OCI-LY7 (cell line): ENCODE measurements at regions not wholly inside any gene's neighbourhood (a gene's known extent, or its start where the extent isn't known, plus 50 kb on each side); places are given as distances from the start of the nearest gene placed in this dataset.

Source experiments
- BruUV-seq: library from RNA; stranded (reverse); fragments of 400-500 nt; replicated peaks from 2 replicates; lab custom pipeline; 2021; lab: Mats Ljungman, UMichigan
- CTCF ChIA-PET: fragments of 300-600 bp; sonication (Branson Sonifier 250); formaldehyde crosslinking; loops from one replicate; lab custom pipeline; 2022; ENCODE audit warnings: antibody characterized with exemption; ENCODE audit not compliant: unreplicated experiment; lab: Charles Lee
- POLR2A ChIA-PET: fragments of 300-600 bp; sonication (Branson Sonifier 250); formaldehyde crosslinking; loops from one replicate; lab custom pipeline; 2022; ENCODE audit warnings: antibody characterized with exemption; lab: Charles Lee
- DNase-seq: peaks from one replicate; pipeline ENCODE4 v3.0.0-alpha.2; 2015; ENCODE audit warnings: low spot score
- H2AFZ ChIP-seq: fragments of 200-600 bp; sonication (generic), shearing (Covaris generic); 2 replicates; pipeline ENCODE4 v1.6.1; 2014; ENCODE audit warnings: mild to moderate bottlenecking, antibody characterized with exemption, low read length, moderate library complexity
- H3K27ac ChIP-seq: fragments of 200-600 bp; sonication (generic); 2 replicates; pipeline ENCODE4 v1.5.1; 2014; ENCODE audit warnings: mixed run types, low read depth, mild to moderate bottlenecking, moderate library complexity, low read length, inconsistent platforms; ENCODE audit not compliant: poor library complexity, severe bottlenecking
- H3K36me3 ChIP-seq: fragments of 200-600 bp; sonication (generic); 2 replicates; pipeline ENCODE4 v1.6.1; 2014; ENCODE audit warnings: mild to moderate bottlenecking, antibody characterized with exemption, low read length, moderate library complexity, mixed read lengths; ENCODE audit not compliant: insufficient read depth
- H3K4me1 ChIP-seq: fragments of 200-600 bp; sonication (generic); 2 replicates; pipeline ENCODE4 v1.5.1; 2014; ENCODE audit warnings: mild to moderate bottlenecking, low read length; ENCODE audit not compliant: insufficient read depth, poor library complexity, severe bottlenecking
- H3K4me2 ChIP-seq: fragments of 200-600 bp; sonication (generic); 2 replicates; pipeline ENCODE4 v1.6.1; 2014; ENCODE audit warnings: mild to moderate bottlenecking, low read length
- H3K4me3 ChIP-seq: fragments of 200-600 bp; sonication (generic); 2 replicates; pipeline ENCODE4 v1.5.1; 2014; ENCODE audit warnings: mild to moderate bottlenecking, low read depth, low read length; ENCODE audit not compliant: poor library complexity, severe bottlenecking
- H3K79me2 ChIP-seq: fragments of 200-600 bp; sonication (generic); 2 replicates; pipeline ENCODE4 v1.6.1; 2016; ENCODE audit warnings: low read depth, mild to moderate bottlenecking, low read length, moderate library complexity, mixed read lengths; ENCODE audit not compliant: insufficient read depth
- H3K9me2 ChIP-seq: fragments of 200-600 bp; sonication (generic); 2 replicates; pipeline ENCODE4 v1.6.1; 2016; ENCODE audit warnings: mild to moderate bottlenecking, low read length, mixed read lengths; ENCODE audit not compliant: insufficient read depth
- H3K9me3 ChIP-seq: fragments of 200-600 bp; sonication (generic); 2 replicates; pipeline ENCODE4 v1.6.1; 2014; ENCODE audit warnings: mild to moderate bottlenecking, mixed run types, low read length, mixed read lengths
- H4K20me1 ChIP-seq: fragments of 200-600 bp; sonication (generic); 2 replicates; pipeline ENCODE4 v1.6.1; 2014; ENCODE audit warnings: mild to moderate bottlenecking, antibody characterized with exemption, low read length, moderate library complexity, mixed read lengths; ENCODE audit not compliant: insufficient read depth
- CTCF ChIP-seq: fragments of 200-600 bp; sonication (generic); conservative IDR thresholded peaks from 2 replicates; pipeline ENCODE4 v1.5.1; 2014; ENCODE audit warnings: mild to moderate bottlenecking, antibody characterized with exemption, low read length, moderate library complexity, mixed read lengths
- EZH2phosphoT487 ChIP-seq: fragments of 200-600 bp; sonication (generic); IDR thresholded peaks from 2 replicates; pipeline ENCODE4 v1.6.1; 2018; ENCODE audit warnings: low read depth, borderline replicate concordance, mild to moderate bottlenecking, mixed run types, antibody characterized with exemption, low read length, moderate library complexity, mixed read lengths
- intact Hi-C: fragments of 100-400 bp; cut with micrococcal nuclease; formaldehyde crosslinking; loops from one replicate; pipeline ENCODE4 v1.10.0; 2022; ENCODE audit not compliant: unreplicated experiment

GRCh38 chr12:58583940-58584339, 336.4 kb downstream of the LRIG3 start:
- no peaks in the 10 kb centered on the region for H3K79me2 ChIP-seq
- ChIA-PET POLR2A (no interaction called here), CTCF (no interaction called here)
- H3K9me2 ChIP-seq, result no peaks in the 10 kb centered on the region
- BruUV-seq, result no TSS peak
- H3K9me3 ChIP-seq, result no peaks in the 10 kb centered on the region
- H3K4me1 ChIP-seq, result no peaks in the 10 kb centered on the region
- TF ChIP-seq EZH2phosphoT487, result no peak
- TF ChIP-seq CTCF, result no peak
- intact Hi-C loops, result no loop called here
- H3K27ac ChIP-seq, result no peak overlapping the region
- H3K4me2 ChIP-seq, result no peak overlapping the region
- no peaks in the 10 kb centered on the region for H3K36me3 ChIP-seq
- H4K20me1 ChIP-seq, result no peaks in the 10 kb centered on the region
- DNase-seq, result no peak
- H3K4me3 ChIP-seq, result no peak overlapping the region
- no peak overlapping the region for H2AFZ ChIP-seq

- Histone ChIP-seq H3K4me3 (no peak overlapping the region), H3K4me1 (no peaks in the 10 kb centered on the region), H3K27ac (no peak overlapping the region), H3K9me2 (no peaks in the 10 kb centered on the region), H2AFZ (no peak overlapping the region), H3K79me2 (no peaks in the 10 kb centered on the region), H3K9me3 (no peaks in the 10 kb centered on the region), H3K36me3 (no peaks in the 10 kb centered on the region), H4K20me1 (no peaks in the 10 kb centered on the region), H3K4me2 (no peak overlapping the region)
- TF ChIP-seq EZH2phosphoT487 (no peak), CTCF (no peak)
- BruUV-seq, result no TSS peak
- ChIA-PET POLR2A (no interaction called here), CTCF (no interaction called here)
- intact Hi-C loops, result no loop called here
- DNase-seq, result no peak
Measured at GRCh38 chr12:58584880-58585279, 335.4 kb downstream of the LRIG3 start.

GRCh38 chr12:58586762-58587161, 333.5 kb downstream of the LRIG3 start:
- no TSS peak for BruUV-seq
- no peaks in the 10 kb centered on the region for H3K9me2 ChIP-seq
- no peaks in the 10 kb centered on the region for H4K20me1 ChIP-seq
- DNase-seq, result no peak
- H3K79me2 ChIP-seq, result no peaks in the 10 kb centered on the region
- no peak overlapping the region for H3K4me3 ChIP-seq
- intact Hi-C loops, result no loop called here
- POLR2A ChIA-PET, result no interaction called here
- no peaks in the 10 kb centered on the region for H3K9me3 ChIP-seq
- H3K4me1 ChIP-seq, result no peaks in the 10 kb centered on the region
- CTCF ChIA-PET, result no interaction called here
- H3K36me3 ChIP-seq, result no peaks in the 10 kb centered on the region
- TF ChIP-seq EZH2phosphoT487, result no peak
- TF ChIP-seq CTCF, result no peak
- no peak overlapping the region for H2AFZ ChIP-seq
- H3K4me2 ChIP-seq, result no peak overlapping the region
- no peak overlapping the region for H3K27ac ChIP-seq
